Breast epithelium (tissue), 4 donors: ENCODE measurements at regions not wholly inside any gene's neighbourhood (a gene's known extent, or its start where the extent isn't known, plus 50 kb on each side); places are given as distances from the start of the nearest gene placed in this dataset.

Source experiments
- DNase-seq, 2 donors: peaks; one replicate each; pipeline ENCODE4 v3.0.0-alpha.2; 2019; ENCODE audit warnings: low spot score in 2 of 2
- H3K27ac ChIP-seq, 2 donors: fragments of 200-600 bp; sonication (generic) in 1 of 2; one replicate each; pipeline ENCODE4 v1.5.1; 2016 to 2019; ENCODE audit warnings: mild to moderate bottlenecking in 1 of 2
- H3K27me3 ChIP-seq, 2 donors: fragments of 200-600 bp; sonication (generic) in 1 of 2; one replicate each; pipeline versions ENCODE4 v1.5.1 to v1.6.0; 2017 to 2019; ENCODE audit warnings: control low read depth in 1 of 2, mild to moderate bottlenecking in 1 of 2
- H3K36me3 ChIP-seq: fragments of 200-600 bp; one replicate; pipeline ENCODE4 v1.5.1; 2019
- H3K4me1 ChIP-seq, 2 donors: fragments of 200-600 bp; sonication (generic); one replicate each; pipeline ENCODE4 v1.5.1; 2016 to 2019; ENCODE audit warnings: control low read depth in 1 of 2
- H3K4me3 ChIP-seq, 3 donors: fragments of 200-600 bp; sonication (generic); 1 replicate in 2 of 3; 2 replicates in 1 of 3; pipeline ENCODE4 v1.5.1; 2016 to 2019; ENCODE audit warnings: mild to moderate bottlenecking in 3 of 3, moderate library complexity in 2 of 3
- H3K9me3 ChIP-seq, 2 donors: fragments of 200-600 bp; sonication (generic) in 1 of 2; one replicate each; pipeline ENCODE4 v1.5.1; 2016 to 2019; ENCODE audit warnings: control low read depth in 1 of 2
- CTCF ChIP-seq, 3 donors: fragments of 450-650 bp; IDR thresholded peaks; one replicate each; pipeline ENCODE4 v1.5.1; 2016 to 2017; ENCODE audit warnings: antibody characterized with exemption in 3 of 3, mild to moderate bottlenecking in 3 of 3, moderate library complexity in 3 of 3
- POLR2A ChIP-seq: fragments of 450-650 bp; IDR thresholded peaks from one replicate; pipeline ENCODE4 v1.6.1; 2016; ENCODE audit warnings: antibody characterized with exemption, mild to moderate bottlenecking, moderate library complexity
- POLR2AphosphoS5 ChIP-seq, 3 donors: sonication (generic); formaldehyde crosslinking; IDR thresholded peaks; one replicate each; pipeline ENCODE4 v1.6.1; 2017; ENCODE audit warnings: antibody characterized with exemption in 3 of 3
- intact Hi-C: fragments of 100-400 bp; cut with DNase I; formaldehyde crosslinking; loops from one replicate; pipeline ENCODE4 v1.15.1; 2023; ENCODE audit warnings: low total_unique reads

GRCh38 chr2:13884291-13884976, 748.1 kb upstream of the LRATD1 start:
- Histone ChIP-seq H3K4me3 (no peak overlapping the region), H3K9me3 (no peaks in the 10 kb centered on the region), H3K36me3 (no peaks in the 10 kb centered on the region), H3K4me1 (no peaks in the 10 kb centered on the region), H3K27ac (no peak overlapping the region), H3K27me3 (no peaks in the 10 kb centered on the region)
- DNase-seq, result no peak
- TF ChIP-seq CTCF (IDR thresholded peaks at IDR 0.05), result no peak
- TF ChIP-seq POLR2AphosphoS5 (IDR thresholded peaks at IDR 0.05), result no peak
- TF ChIP-seq POLR2A, result no peak
- intact Hi-C loops, result no loop called here

GRCh38 chr2:13901526-13901925, 731.0 kb upstream of the LRATD1 start:
- TF ChIP-seq POLR2AphosphoS5 (IDR thresholded peaks at IDR 0.05), result no peak
- no peak for TF ChIP-seq POLR2A
- TF ChIP-seq CTCF (IDR thresholded peaks at IDR 0.05), result no peak
- no peak overlapping the region for H3K27ac ChIP-seq
- no peak overlapping the region for H3K4me3 ChIP-seq
- H3K9me3 ChIP-seq, result no peaks in the 10 kb centered on the region
- no peaks in the 10 kb centered on the region for H3K36me3 ChIP-seq
- no peaks in the 10 kb centered on the region for H3K4me1 ChIP-seq
- no peaks in the 10 kb centered on the region for H3K27me3 ChIP-seq
- intact Hi-C loops, result no loop called here
- DNase-seq, result no peak

GRCh38 chr2:13905831-13906230, 726.7 kb upstream of the LRATD1 start:
- H3K36me3 ChIP-seq, result no peaks in the 10 kb centered on the region
- intact Hi-C loops, result no loop called here
- no peak for TF ChIP-seq CTCF (IDR thresholded peaks at IDR 0.05)
- H3K4me3 ChIP-seq, result no peak overlapping the region
- no peaks in the 10 kb centered on the region for H3K27me3 ChIP-seq
- H3K27ac ChIP-seq, result no peak overlapping the region
- H3K4me1 ChIP-seq, result no peaks in the 10 kb centered on the region
- no peaks in the 10 kb centered on the region for H3K9me3 ChIP-seq
- DNase-seq, result no peak

- intact Hi-C loops, result no loop called here
- Histone ChIP-seq H3K4me3 (no peak overlapping the region), H3K36me3 (no peaks in the 10 kb centered on the region), H3K9me3 (no peaks in the 10 kb centered on the region), H3K27me3 (no peaks in the 10 kb centered on the region), H3K4me1 (no peaks in the 10 kb centered on the region), H3K27ac (no peak overlapping the region)
- TF ChIP-seq POLR2A, result no peak
- no peak for TF ChIP-seq POLR2AphosphoS5 (IDR thresholded peaks at IDR 0.05)
- no peak for TF ChIP-seq CTCF (IDR thresholded peaks at IDR 0.05)
- no peak for DNase-seq
These were observed 716.5 kb upstream of the LRATD1 start for GRCh38 chr2:13916066-13916465.

- H3K27ac ChIP-seq, result no peak overlapping the region
- H3K36me3 ChIP-seq, result no peaks in the 10 kb centered on the region
- H3K4me3 ChIP-seq, result no peak overlapping the region
- no peak for DNase-seq
- intact Hi-C loops, result no loop called here
- no peaks in the 10 kb centered on the region for H3K4me1 ChIP-seq
- peaks cover 0 to 11% of the 10 kb centered on the region in 2 donors for H3K9me3 ChIP-seq
- no peak for TF ChIP-seq POLR2AphosphoS5 (IDR thresholded peaks at IDR 0.05)
- TF ChIP-seq POLR2A, result no peak
- TF ChIP-seq CTCF (IDR thresholded peaks at IDR 0.05), result no peak
- no peaks in the 10 kb centered on the region for H3K27me3 ChIP-seq
These were observed 714.6 kb upstream of the LRATD1 start for GRCh38 chr2:13917958-13918357.
